ENCODE measurements at regions not wholly inside any gene's neighbourhood (a gene's known extent, or its start where the extent isn't known, plus 50 kb on each side); places are given as distances from the start of the nearest gene placed in this dataset.

DNA sequence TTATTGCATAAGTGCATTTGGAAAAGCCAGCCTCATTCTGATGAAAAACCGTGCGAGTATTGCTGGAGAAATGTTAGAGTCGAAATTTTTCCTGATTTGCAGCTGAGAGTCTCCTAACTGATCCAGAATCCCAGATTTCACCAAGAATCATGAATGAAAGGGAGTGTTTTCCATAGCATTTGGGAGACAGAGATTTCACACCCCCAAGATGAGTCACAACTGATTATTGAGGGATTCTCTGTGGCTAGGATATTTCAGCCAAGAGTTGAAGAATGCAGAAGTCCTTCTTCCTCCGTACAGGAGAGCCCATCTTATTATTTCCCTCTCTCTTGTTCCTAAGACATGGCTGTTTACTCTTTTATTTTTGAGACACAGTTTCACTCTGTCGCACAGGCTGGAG, 82.2 kb upstream of the SALL4 start:
- no peak overlapping the region for H3K4me3 ChIP-seq
- intact Hi-C loops (cut with DNase I): no loop called here
- H3K36me3 ChIP-seq (replicated peaks in 1 of 2): no peaks in the 10 kb centered on the region
- TF ChIP-seq POLR2A (IDR thresholded peaks at IDR 0.05): no peak
- no peak overlapping the region for H3K27ac ChIP-seq
- H3K9me3 ChIP-seq (replicated peaks in 1 of 3): no peaks in the 10 kb centered on the region
- no peaks in the 10 kb centered on the region for H3K4me1 ChIP-seq (replicated peaks in 1 of 2)
- H3K27me3 ChIP-seq: no peaks in the 10 kb centered on the region
- WGBS, 4 donors: 74 to 82% (median 79%) methylated on average over 5 of the region's 5 CpGs
- no peak for DNase-seq

DNA sequence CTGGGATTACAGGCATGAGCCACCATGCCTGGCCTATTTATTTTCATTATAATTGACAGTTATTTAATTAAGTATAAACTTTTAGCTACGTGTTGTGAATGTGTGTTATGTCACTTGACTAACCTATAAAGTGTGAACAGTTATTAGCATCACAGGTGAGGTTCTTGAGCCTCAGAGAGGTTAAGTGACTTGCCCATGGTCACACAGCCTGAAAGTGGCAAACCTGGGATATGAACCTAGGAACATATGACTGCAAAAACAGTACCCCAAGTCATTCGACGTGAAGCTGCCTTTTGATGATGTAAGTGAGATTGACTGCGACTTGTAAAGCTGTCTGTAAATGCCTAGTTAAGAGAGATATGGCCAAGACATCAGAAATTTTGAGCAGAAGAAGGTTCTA, 77.9 kb upstream of the SALL4 start:
- no peak for DNase-seq
- no peak overlapping the region for H3K4me3 ChIP-seq
- TF ChIP-seq POLR2A (IDR thresholded peaks at IDR 0.05): no peak
- TF ChIP-seq, protein P1, sequence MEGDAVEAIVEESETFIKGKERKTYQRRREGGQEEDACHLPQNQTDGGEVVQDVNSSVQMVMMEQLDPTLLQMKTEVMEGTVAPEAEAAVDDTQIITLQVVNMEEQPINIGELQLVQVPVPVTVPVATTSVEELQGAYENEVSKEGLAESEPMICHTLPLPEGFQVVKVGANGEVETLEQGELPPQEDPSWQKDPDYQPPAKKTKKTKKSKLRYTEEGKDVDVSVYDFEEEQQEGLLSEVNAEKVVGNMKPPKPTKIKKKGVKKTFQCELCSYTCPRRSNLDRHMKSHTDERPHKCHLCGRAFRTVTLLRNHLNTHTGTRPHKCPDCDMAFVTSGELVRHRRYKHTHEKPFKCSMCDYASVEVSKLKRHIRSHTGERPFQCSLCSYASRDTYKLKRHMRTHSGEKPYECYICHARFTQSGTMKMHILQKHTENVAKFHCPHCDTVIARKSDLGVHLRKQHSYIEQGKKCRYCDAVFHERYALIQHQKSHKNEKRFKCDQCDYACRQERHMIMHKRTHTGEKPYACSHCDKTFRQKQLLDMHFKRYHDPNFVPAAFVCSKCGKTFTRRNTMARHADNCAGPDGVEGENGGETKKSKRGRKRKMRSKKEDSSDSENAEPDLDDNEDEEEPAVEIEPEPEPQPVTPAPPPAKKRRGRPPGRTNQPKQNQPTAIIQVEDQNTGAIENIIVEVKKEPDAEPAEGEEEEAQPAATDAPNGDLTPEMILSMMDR (IDR thresholded peaks at IDR 0.05): no peak
- WGBS, 4 donors: 72 to 86% (median 80%) methylated on average over 4 of the region's 4 CpGs
- H3K27ac ChIP-seq: no peak overlapping the region
- H3K36me3 ChIP-seq (replicated peaks in 1 of 2): no peaks in the 10 kb centered on the region
- no peaks in the 10 kb centered on the region for H3K4me1 ChIP-seq (replicated peaks in 1 of 2)
- H3K9me3 ChIP-seq (replicated peaks in 1 of 3): no peaks in the 10 kb centered on the region
- H3K27me3 ChIP-seq: no peaks in the 10 kb centered on the region
- intact Hi-C loops (cut with DNase I): no loop called here

DNA sequence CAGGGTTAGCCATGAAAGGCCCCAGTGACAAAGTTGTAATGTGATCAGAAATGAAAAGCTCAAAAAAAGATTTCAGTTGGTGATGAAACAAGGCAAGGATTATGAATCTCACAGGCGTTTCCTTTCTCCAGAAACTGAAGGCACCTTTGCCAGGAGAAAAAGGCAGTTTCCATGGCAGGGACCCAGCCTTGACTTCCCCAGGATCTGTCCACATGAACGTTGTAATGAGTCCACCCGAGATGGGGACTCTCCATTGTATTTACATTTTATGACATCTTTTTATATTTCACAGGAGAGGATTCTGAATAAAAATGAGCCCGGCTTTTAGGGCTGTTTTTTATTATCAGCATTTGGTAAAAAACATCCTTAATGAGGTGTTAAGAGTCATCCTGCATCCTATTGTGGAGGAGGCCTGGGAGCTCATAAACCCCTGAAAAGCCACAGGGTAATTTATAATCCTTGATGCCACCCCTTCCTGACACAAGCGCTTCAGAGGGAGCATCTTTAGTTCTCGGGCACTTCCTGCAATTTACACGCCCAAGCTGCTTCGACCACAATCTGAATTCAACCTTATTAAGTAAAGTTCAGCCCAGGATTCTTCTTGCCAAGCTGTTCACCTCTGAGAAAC, 74.1 kb upstream of the SALL4 start:
- H3K4me1 ChIP-seq (replicated peaks in 1 of 2): no peaks in the 10 kb centered on the region
- 33 to 52% (median 41%) methylated on average over 8 of the region's 8 CpGs for WGBS, 4 donors
- TF ChIP-seq POLR2A (IDR thresholded peaks at IDR 0.05): no peak
- TF ChIP-seq, protein P1 (IDR thresholded peaks at IDR 0.05): no peak

DNA sequence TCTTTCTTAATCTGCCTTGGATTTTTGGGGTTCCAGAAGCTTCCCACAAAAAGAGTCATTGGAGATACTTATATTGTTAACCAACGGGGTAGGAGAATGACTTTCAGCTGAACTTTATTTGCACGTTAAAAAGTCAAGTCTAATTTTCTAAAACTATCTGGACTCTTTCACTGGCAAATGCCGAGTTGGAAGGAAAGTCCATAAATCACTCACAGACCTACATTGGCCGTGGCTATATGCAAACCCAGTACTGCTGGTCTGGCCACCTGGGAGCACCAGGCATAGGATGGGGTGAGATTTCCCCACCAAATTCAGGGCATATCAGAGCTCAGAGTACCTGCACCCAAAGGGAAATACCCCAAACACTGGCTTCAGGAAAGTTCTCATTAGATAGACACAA, 71.3 kb upstream of the SALL4 start:
- intact Hi-C loops (cut with DNase I): no loop called here
- no peak for DNase-seq
- 36 to 45% (median 41%) methylated on average over 4 of the region's 4 CpGs for WGBS, 4 donors
- Histone ChIP-seq H3K27me3 (no peaks in the 10 kb centered on the region), H3K4me1 (replicated peaks in 1 of 2) (no peaks in the 10 kb centered on the region), H3K9me3 (replicated peaks in 1 of 3) (no peaks in the 10 kb centered on the region), H3K27ac (no peak overlapping the region), H3K4me3 (no peak overlapping the region), H3K36me3 (replicated peaks in 1 of 2) (no peaks in the 10 kb centered on the region)
- no peak for TF ChIP-seq POLR2A (IDR thresholded peaks at IDR 0.05)
- TF ChIP-seq, protein P1 (IDR thresholded peaks at IDR 0.05): no peak

More for the DNA sequence above, 74.1 kb upstream of the SALL4 start:
- no peak for DNase-seq
- Histone ChIP-seq H3K4me3 (no peak overlapping the region), H3K27me3 (no peaks in the 10 kb centered on the region), H3K27ac (no peak overlapping the region), H3K9me3 (replicated peaks in 1 of 3) (no peaks in the 10 kb centered on the region), H3K36me3 (replicated peaks in 1 of 2) (no peaks in the 10 kb centered on the region)
- intact Hi-C loops (cut with DNase I): no loop called here

DNA sequence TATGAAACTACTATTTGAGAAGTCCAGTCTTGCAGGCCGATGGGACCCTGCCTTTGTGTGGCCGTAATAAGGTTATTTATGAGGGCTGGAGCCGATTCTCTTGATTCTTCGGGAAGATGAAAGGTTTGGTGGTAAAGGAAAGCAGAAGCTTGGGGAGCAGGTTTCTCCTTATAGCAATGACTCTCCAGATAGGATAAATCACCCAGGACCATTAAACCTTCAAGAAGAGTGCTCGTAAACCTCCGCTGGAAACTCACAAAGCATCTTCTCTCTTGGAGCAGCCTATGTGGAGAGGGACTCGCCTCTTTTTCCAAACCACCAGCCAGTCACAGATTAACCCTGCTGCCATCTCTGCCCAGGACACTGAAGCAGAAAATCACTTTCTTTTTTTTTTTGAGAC, 69.6 kb upstream of the SALL4 start:
- TF ChIP-seq POLR2A (IDR thresholded peaks at IDR 0.05): no peak
- TF ChIP-seq, protein P1 (IDR thresholded peaks at IDR 0.05): no peak
- no peak overlapping the region for H3K4me3 ChIP-seq
- H3K9me3 ChIP-seq (replicated peaks in 1 of 3): no peaks in the 10 kb centered on the region
- no peaks in the 10 kb centered on the region for H3K27me3 ChIP-seq
- no peak for DNase-seq
- no peak overlapping the region for H3K27ac ChIP-seq
- intact Hi-C loops (cut with DNase I): no loop called here
- WGBS, 4 donors: 30 to 39% (median 33%) methylated on average over 7 of the region's 7 CpGs
- no peaks in the 10 kb centered on the region for H3K4me1 ChIP-seq (replicated peaks in 1 of 2)
- H3K36me3 ChIP-seq (replicated peaks in 1 of 2): no peaks in the 10 kb centered on the region

Data from adrenal gland (tissue), 9 donors.